ENCODE measurements at regions not wholly inside any gene's neighbourhood (a gene's known extent, or its start where the extent isn't known, plus 50 kb on each side); places are given as distances from the start of the nearest gene placed in this dataset.

GRCh38 chr21:35411434-35411833 lies 362.3 kb upstream of the RUNX1 start:
- no peak overlapping the region for H3K4me3 ChIP-seq (ENCODE audit: low read depth in 2 of 2, low read length in 1 of 2)
- no peak for DNase-seq
- no peaks in the 10 kb centered on the region for H3K9me2 ChIP-seq
- no peaks in the 10 kb centered on the region for H3K4me1 ChIP-seq (ENCODE audit: control insufficient read depth in 1 of 2, insufficient read depth in 2 of 2, low read depth in 1 of 2, low read length in 1 of 2)
- ChIA-PET POLR2A (no interaction called here), CTCF (interaction anchor here (1.2 to 2.3 kb wide), 2 partner anchors 12 to 666 kb away, joined by 4 to 6 read pairs; no protein-coding TSS in a partner anchor)
- H4K20me1 ChIP-seq (ENCODE audit: insufficient read depth) = no peaks in the 10 kb centered on the region
- TF ChIP-seq GATA2 (CRISPR knock-in tag; IDR thresholded peaks at IDR 0.05) (no peak), CTCF (IDR thresholded peaks at IDR 0.05) (no peak), YY1 (IDR thresholded peaks at IDR 0.05; ENCODE audit: low read depth) (no peak), PBX3 (IDR thresholded peaks at IDR 0.05) (no peak), FOXM1 (IDR thresholded peaks at IDR 0.05; ENCODE audit: low read depth) (no peak), POLR2AphosphoS5 (IDR thresholded peaks at IDR 0.05; ENCODE audit: low read depth, low read length) (no peak), MXI1 (IDR thresholded peaks at IDR 0.05; ENCODE audit: low read depth, low read length) (no peak), SIN3A (IDR thresholded peaks at IDR 0.05; ENCODE audit: borderline replicate concordance, low read depth, low read length) (no peak), GABPA (IDR thresholded peaks at IDR 0.05; ENCODE audit: low read depth) (no peak), RXRA (IDR thresholded peaks at IDR 0.05; ENCODE audit: borderline replicate concordance, low read depth) (no peak), REST (IDR thresholded peaks at IDR 0.05; ENCODE audit: low read depth, low read length) (no peak), FOSL2 (IDR thresholded peaks at IDR 0.05; ENCODE audit: borderline replicate concordance, low read depth) (no peak), CHD2 (IDR thresholded peaks at IDR 0.05; ENCODE audit: low read length, partially characterized antibody) (no peak), FOXJ3 (CRISPR knock-in tag; IDR thresholded peaks at IDR 0.05) (no peak), USF2 (IDR thresholded peaks at IDR 0.05; ENCODE audit: borderline replicate concordance, low read depth, low read length) (no peak), JUND (IDR thresholded peaks at IDR 0.05) (no peak), RAD21 (IDR thresholded peaks at IDR 0.05; ENCODE audit: low read length) (no peak)
- no peaks in the 10 kb centered on the region for H3K36me3 ChIP-seq (replicated peaks in 1 of 2; ENCODE audit: control insufficient read depth in 1 of 2, insufficient read depth in 2 of 2, low read length in 1 of 2)
- no peak overlapping the region for H3K4me2 ChIP-seq
- 88% methylated on average over 11 of the region's 11 CpGs for WGBS (ENCODE audit: low lambda C conversion rate)
- no peaks in the 10 kb centered on the region for H3K27me3 ChIP-seq (ENCODE audit: insufficient read depth)
- no peak overlapping the region for H2AFZ ChIP-seq (ENCODE audit: low read depth)
- H3K79me2 ChIP-seq (ENCODE audit: insufficient read depth) = no peaks in the 10 kb centered on the region
- no peak overlapping the region for H3K27ac ChIP-seq (ENCODE audit: low read depth in 2 of 2, low read length in 1 of 2)
- H3K9ac ChIP-seq = no peak overlapping the region
- H3F3A ChIP-seq (replicated peaks; ENCODE audit: insufficient read depth) = no peaks in the 10 kb centered on the region
- no peaks in the 10 kb centered on the region for H3K9me3 ChIP-seq

Measured in SK-N-SH (cell line).